ENCODE measurements at regions not wholly inside any gene's neighbourhood (a gene's known extent, or its start where the extent isn't known, plus 50 kb on each side); places are given as distances from the start of the nearest gene placed in this dataset.

- DNase-seq = no peak
- Histone ChIP-seq H3K4me3 (ENCODE audit: insufficient read depth, low read depth, low read length) (no peak overlapping the region), H3K36me3 (replicated peaks; ENCODE audit: control insufficient read depth, insufficient read depth, low read length) (no peaks in the 10 kb centered on the region), H3K27me3 (ENCODE audit: control insufficient read depth, insufficient read depth, low read length) (no peaks in the 10 kb centered on the region)
Measured at GRCh38 chr7:31214751-31215150, 125.8 kb downstream of the NEUROD6 start.

DNA sequence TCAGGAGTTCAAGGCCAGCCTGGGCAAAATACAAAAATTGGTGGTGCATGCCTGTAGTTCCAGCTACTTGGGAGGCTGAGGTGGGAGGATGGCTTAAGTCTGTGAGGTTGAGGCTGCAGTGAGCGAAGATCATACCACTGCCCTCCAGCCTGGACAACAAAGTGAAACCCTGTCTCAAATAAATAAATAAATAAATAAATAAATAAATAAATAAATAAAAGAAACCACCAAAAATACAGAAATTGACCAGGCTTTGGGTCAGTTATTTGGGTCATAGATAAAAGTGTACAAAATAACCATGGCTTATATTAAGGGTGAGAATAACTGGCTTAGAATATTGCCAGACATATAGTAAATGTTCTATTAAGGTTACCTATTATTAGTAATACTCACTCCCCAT is 129.2 kb downstream of the NEUROD6 start:
- H3K36me3 ChIP-seq (replicated peaks; ENCODE audit: control insufficient read depth, insufficient read depth, low read length) = no peaks in the 10 kb centered on the region

DNA sequence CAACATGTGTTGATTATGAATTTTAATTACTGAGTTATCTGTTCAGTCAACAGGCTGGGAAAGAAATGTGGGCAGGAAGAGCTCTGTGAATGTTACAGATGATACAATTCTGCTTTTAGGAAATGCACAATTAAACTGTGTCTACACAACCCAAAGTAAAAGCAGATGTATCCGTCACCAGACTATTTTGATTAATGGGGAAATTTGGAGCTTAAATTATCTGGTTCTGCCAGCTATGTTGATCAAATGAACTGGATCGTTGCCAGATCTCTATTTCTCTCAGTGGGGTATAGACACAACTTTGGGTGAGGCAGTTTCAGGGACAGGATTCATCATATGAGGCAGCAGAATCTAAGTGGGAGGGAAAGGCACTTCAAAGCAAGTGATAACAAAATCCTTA is 136.5 kb downstream of the NEUROD6 start:
- H3K36me3 ChIP-seq (replicated peaks; ENCODE audit: control insufficient read depth, insufficient read depth, low read length) = no peaks in the 10 kb centered on the region
- no peak for DNase-seq
- H3K4me3 ChIP-seq (ENCODE audit: insufficient read depth, low read depth, low read length) = no peak overlapping the region
- no peaks in the 10 kb centered on the region for H3K27me3 ChIP-seq (ENCODE audit: control insufficient read depth, insufficient read depth, low read length)

More for the DNA sequence above, 129.2 kb downstream of the NEUROD6 start:
- no peak for DNase-seq
- Histone ChIP-seq H3K4me3 (ENCODE audit: insufficient read depth, low read depth, low read length) (no peak overlapping the region), H3K27me3 (ENCODE audit: control insufficient read depth, insufficient read depth, low read length) (no peaks in the 10 kb centered on the region)

- no peaks in the 10 kb centered on the region for H3K36me3 ChIP-seq (replicated peaks; ENCODE audit: control insufficient read depth, insufficient read depth, low read length)
- H3K4me3 ChIP-seq (ENCODE audit: insufficient read depth, low read depth, low read length) = no peak overlapping the region
- no peaks in the 10 kb centered on the region for H3K27me3 ChIP-seq (ENCODE audit: control insufficient read depth, insufficient read depth, low read length)
- no peak for DNase-seq
Measured at GRCh38 chr7:31203551-31203950, 137.0 kb downstream of the NEUROD6 start.

DNA sequence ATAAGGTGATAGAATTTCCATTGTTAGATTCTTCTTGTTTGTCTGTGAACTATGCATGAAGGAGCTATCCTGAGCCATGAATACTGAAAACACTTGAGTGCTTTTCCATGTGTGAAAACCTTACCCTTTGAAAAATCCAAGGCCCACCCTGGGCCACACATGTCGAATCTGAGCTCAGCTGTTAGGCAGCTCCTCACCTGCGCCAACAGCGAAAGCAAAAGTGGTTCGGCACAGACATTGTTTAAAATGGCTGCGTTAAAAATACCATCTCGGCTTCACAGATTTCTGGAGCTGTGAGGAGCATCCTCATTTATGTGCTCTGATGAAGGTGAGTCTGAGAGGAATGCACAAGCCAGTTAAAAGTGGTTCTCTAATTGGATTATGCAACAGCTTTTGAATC is 137.7 kb downstream of the NEUROD6 start:
- Histone ChIP-seq H3K36me3 (replicated peaks; ENCODE audit: control insufficient read depth, insufficient read depth, low read length) (no peaks in the 10 kb centered on the region), H3K4me3 (ENCODE audit: insufficient read depth, low read depth, low read length) (no peak overlapping the region), H3K27me3 (ENCODE audit: control insufficient read depth, insufficient read depth, low read length) (no peaks in the 10 kb centered on the region)
- DNase-seq = no peak

GRCh38 chr7:31192986-31193385 is 140.9 kb downstream of the ADCYAP1R1 start:
- H3K4me3 ChIP-seq (ENCODE audit: insufficient read depth, low read depth, low read length) = no peak overlapping the region
- peak; percentile 89 for DNase-seq

GRCh38 chr7:31190906-31191305 is 138.8 kb downstream of the ADCYAP1R1 start:
- H3K27me3 ChIP-seq (ENCODE audit: control insufficient read depth, insufficient read depth, low read length) = no peaks in the 10 kb centered on the region; the same call in 1 of the 2 replicates
- no peak for DNase-seq
- no peak overlapping the region for H3K4me3 ChIP-seq (ENCODE audit: insufficient read depth, low read depth, low read length)
- no peaks in the 10 kb centered on the region for H3K36me3 ChIP-seq (replicated peaks; ENCODE audit: control insufficient read depth, insufficient read depth, low read length)

More at GRCh38 chr7:31192986-31193385, 140.9 kb downstream of the ADCYAP1R1 start:
- H3K36me3 ChIP-seq (replicated peaks; ENCODE audit: control insufficient read depth, insufficient read depth, low read length) = no peaks in the 10 kb centered on the region
- H3K27me3 ChIP-seq (ENCODE audit: control insufficient read depth, insufficient read depth, low read length) = no peaks in the 10 kb centered on the region; the same call in 1 of the 2 replicates

DNA sequence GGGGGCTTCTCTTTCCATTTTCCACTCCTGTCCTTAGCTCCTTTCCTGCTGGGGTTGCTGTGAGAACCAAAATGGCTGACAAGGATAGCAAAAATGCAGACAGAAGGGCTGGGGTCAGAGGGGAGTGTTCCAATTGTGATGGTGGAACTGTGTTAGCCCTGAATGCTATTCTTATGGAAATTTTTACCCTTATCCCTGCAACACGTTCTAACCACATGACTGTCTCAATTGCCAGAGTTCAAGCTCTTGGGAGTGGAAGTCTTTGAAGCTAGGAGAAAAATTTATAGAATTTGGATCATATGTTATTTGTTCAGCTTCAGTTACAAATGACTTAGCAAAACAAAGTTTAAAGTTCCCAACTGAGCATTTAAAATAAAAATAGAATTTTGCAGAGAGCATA is 134.1 kb downstream of the ADCYAP1R1 start:
- DNase-seq = no peak
- H3K27me3 ChIP-seq (ENCODE audit: control insufficient read depth, insufficient read depth, low read length) = no peaks in the 10 kb centered on the region
- H3K4me3 ChIP-seq (ENCODE audit: insufficient read depth, low read depth, low read length) = no peak overlapping the region

GRCh38 chr7:31175672-31176071 is 123.6 kb downstream of the ADCYAP1R1 start:
- Histone ChIP-seq H3K4me3 (ENCODE audit: insufficient read depth, low read depth, low read length) (no peak overlapping the region), H3K36me3 (replicated peaks; ENCODE audit: control insufficient read depth, insufficient read depth, low read length) (no peaks in the 10 kb centered on the region), H3K27me3 (ENCODE audit: control insufficient read depth, insufficient read depth, low read length) (no peaks in the 10 kb centered on the region)
- no peak for DNase-seq

More for the DNA sequence above, 134.1 kb downstream of the ADCYAP1R1 start:
- no peaks in the 10 kb centered on the region for H3K36me3 ChIP-seq (replicated peaks; ENCODE audit: control insufficient read depth, insufficient read depth, low read length)

- no peak for DNase-seq
- Histone ChIP-seq H3K27me3 (ENCODE audit: control insufficient read depth, insufficient read depth, low read length) (no peaks in the 10 kb centered on the region), H3K36me3 (replicated peaks; ENCODE audit: control insufficient read depth, insufficient read depth, low read length) (no peaks in the 10 kb centered on the region), H3K4me3 (ENCODE audit: insufficient read depth, low read depth, low read length) (no peak overlapping the region)
Measured at GRCh38 chr7:31171984-31172383, 119.9 kb downstream of the ADCYAP1R1 start.

DNA sequence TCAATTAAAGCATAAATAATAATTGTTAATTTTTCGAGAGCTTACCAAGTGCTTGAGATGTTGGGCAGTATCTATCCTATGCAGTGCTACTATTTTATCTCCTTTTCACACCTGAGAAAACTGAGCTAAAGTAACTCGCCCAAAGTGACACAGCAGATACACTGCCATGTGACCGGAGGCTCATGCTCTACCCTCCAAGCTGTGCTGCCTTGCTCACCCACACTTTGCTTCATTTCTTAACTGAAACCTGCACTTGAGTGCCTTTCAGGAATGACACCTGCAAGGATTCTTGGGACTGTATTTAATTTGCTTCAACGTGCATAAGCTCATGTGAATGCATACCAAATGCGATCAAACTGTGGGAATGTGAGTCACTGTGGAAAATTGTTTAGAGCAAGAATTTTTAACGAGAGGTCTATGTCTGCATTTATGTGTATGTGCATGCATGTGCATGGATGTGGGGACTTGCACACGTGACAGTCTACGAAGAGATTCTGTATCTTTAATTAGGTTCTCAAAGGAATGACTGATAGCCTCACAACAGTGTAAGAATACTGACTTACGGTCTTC is 119.2 kb downstream of the ADCYAP1R1 start:
- DNase-seq = no peak
- H3K27me3 ChIP-seq (ENCODE audit: control insufficient read depth, insufficient read depth, low read length) = no peaks in the 10 kb centered on the region
- no peak overlapping the region for H3K4me3 ChIP-seq (ENCODE audit: insufficient read depth, low read depth, low read length)
- no peaks in the 10 kb centered on the region for H3K36me3 ChIP-seq (replicated peaks; ENCODE audit: control insufficient read depth, insufficient read depth, low read length)

All from H7 (cell line).